Panc1 (cell line): ENCODE measurements at regions not wholly inside any gene's neighbourhood (a gene's known extent, or its start where the extent isn't known, plus 50 kb on each side); places are given as distances from the start of the nearest gene placed in this dataset.

ENCODE experiments used
- ATAC-seq: fragments of 200-7000 bp; cut with Tn5 transposase; 2 replicates; pipeline ENCODE4 v1.9.1; 2020; ENCODE audit warnings: mild to moderate bottlenecking, moderate library complexity
- BruUV-seq: library from RNA; stranded (reverse); fragments of 400-500 nt; replicated peaks from 2 replicates; lab custom pipeline; 2021; lab: Mats Ljungman, UMichigan
- CTCF ChIA-PET: fragments of 300-600 bp; sonication (Branson Sonifier 250); formaldehyde crosslinking; loops from one replicate; lab custom pipeline; 2022; ENCODE audit warnings: antibody characterized with exemption; lab: Charles Lee
- POLR2A ChIA-PET: fragments of 300-600 bp; sonication (Branson Sonifier 250); formaldehyde crosslinking; loops from one replicate; lab custom pipeline; 2022; ENCODE audit warnings: antibody characterized with exemption; lab: Charles Lee
- DNase-seq: peaks from one replicate; pipeline ENCODE4 v3.0.0-alpha.2; 2010; ENCODE audit warnings: low read depth, low spot score
- H3K27ac ChIP-seq: 2 replicates; pipeline ENCODE4 v1.5.1; 2011; ENCODE audit warnings: mild to moderate bottlenecking, low read length, inconsistent platforms
- H3K27me3 ChIP-seq: fragments of 200-500 bp; sonication (Bioruptor generic); 2 replicates; pipeline ENCODE4 v1.6.0; 2014; ENCODE audit warnings: low read length, inconsistent platforms; ENCODE audit not compliant: control insufficient read depth, insufficient read depth
- H3K36me3 ChIP-seq: fragments of 200-500 bp; sonication (Bioruptor generic); 2 replicates; pipeline ENCODE4 v1.5.1; 2014; ENCODE audit warnings: inconsistent platforms, mild to moderate bottlenecking, low read length, moderate library complexity; ENCODE audit not compliant: control insufficient read depth, insufficient read depth
- H3K4me1 ChIP-seq: 2 replicates; pipeline ENCODE4 v1.5.1; 2011; ENCODE audit warnings: inconsistent platforms, mild to moderate bottlenecking, low read length, moderate library complexity; ENCODE audit not compliant: control insufficient read depth, insufficient read depth
- H3K4me3 ChIP-seq, 2 experiments: 2 replicates each; pipeline ENCODE4 v1.5.1; 2011 to 2012; ENCODE audit warnings: low read depth in 2 of 2, low read length in 2 of 2, mild to moderate bottlenecking in 2 of 2, inconsistent platforms in 1 of 2, moderate library complexity in 1 of 2
- H3K9me3 ChIP-seq: fragments of 200-500 bp; sonication (Bioruptor generic); 2 replicates; pipeline ENCODE4 v1.5.1; 2014; ENCODE audit warnings: low read depth, mild to moderate bottlenecking, inconsistent platforms, low read length, moderate library complexity; ENCODE audit not compliant: control insufficient read depth, insufficient read depth
- CTCF ChIP-seq: fragments of 450-650 bp; IDR thresholded peaks from 2 replicates; pipeline ENCODE4 v1.5.1; 2017; ENCODE audit warnings: mild to moderate bottlenecking
- POLR2AphosphoS5 ChIP-seq: IDR thresholded peaks from 2 replicates; pipeline ENCODE4 v1.6.1; 2012; ENCODE audit warnings: mild to moderate bottlenecking, low read depth, low read length, moderate library complexity
- REST ChIP-seq, 2 experiments: IDR thresholded peaks; 2 replicates each; pipeline ENCODE4 v1.6.1; 2011 to 2012; ENCODE audit warnings: low read depth in 2 of 2, control low read depth in 1 of 2, low read length in 1 of 2, mild to moderate bottlenecking in 1 of 2, moderate library complexity in 1 of 2; ENCODE audit not compliant: insufficient read depth in 1 of 2
- SIN3A ChIP-seq: IDR thresholded peaks from 2 replicates; pipeline ENCODE4 v1.6.1; 2012; ENCODE audit warnings: low read depth, mild to moderate bottlenecking, low read length, moderate library complexity, borderline replicate concordance; ENCODE audit not compliant: insufficient read depth
- TCF7L2 ChIP-seq: IDR thresholded peaks from 2 replicates; pipeline ENCODE4 v1.6.1; 2011; ENCODE audit warnings: mild to moderate bottlenecking, low read depth, low read length, inconsistent platforms
- in situ Hi-C: cut with HindIII; loops from 2 replicates; pipeline ENCODE4 v1.10.0; 2016; ENCODE audit warnings: low sequenced_read_pairs, low pct_unique_long_range_greater_than_20kb
- intact Hi-C: fragments of 100-400 bp; cut with micrococcal nuclease; formaldehyde crosslinking; loops from one replicate; pipeline ENCODE4 v1.10.0; 2022; ENCODE audit not compliant: unreplicated experiment

- TF ChIP-seq REST (IDR thresholded peaks at IDR 0.05; ENCODE audit: insufficient read depth in 1 of 2, low read depth in 2 of 2, low read length in 1 of 2) (no peak), CTCF (no peak), POLR2AphosphoS5 (no peak), SIN3A (no peak), TCF7L2 (no peak)
- intact Hi-C loops (no loop called here), in situ Hi-C loops (no loop called here)
- ChIA-PET CTCF (no interaction called here), POLR2A (no interaction called here)
- no peak for DNase-seq
- Histone ChIP-seq H3K9me3 (peaks cover 6% of the 10 kb centered on the region; the same call in 1 of the 2 replicates), H3K4me1 (no peaks in the 10 kb centered on the region), H3K4me3 (no peak overlapping the region), H3K36me3 (no peaks in the 10 kb centered on the region), H3K27ac (no peak overlapping the region), H3K27me3 (no peaks in the 10 kb centered on the region)
- no peak for ATAC-seq
- no TSS peak for BruUV-seq
Measured at GRCh38 chr1:55388960-55389359, 173.8 kb upstream of the USP24 start.

DNA sequence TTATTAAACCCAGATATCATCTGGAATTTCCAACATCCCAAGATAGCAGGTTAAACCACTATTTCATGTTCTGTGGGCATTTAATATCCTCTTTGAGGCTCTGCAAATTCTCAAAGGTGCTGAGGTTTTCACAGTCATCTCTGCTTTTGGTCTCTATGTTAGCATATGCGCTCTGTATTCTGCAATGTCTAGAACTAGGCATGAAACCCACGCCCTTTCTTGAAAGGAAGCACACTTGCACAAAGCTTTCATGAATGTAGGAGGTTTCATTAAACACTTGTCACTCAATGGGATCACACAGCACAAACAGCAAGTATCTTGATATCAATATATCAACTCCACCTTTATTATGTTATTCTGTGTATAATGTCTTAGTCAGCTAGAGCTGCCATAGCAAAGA is 172.0 kb upstream of the USP24 start:
- ATAC-seq (no peak), DNase-seq (no peak)
- Histone ChIP-seq H3K4me1 (no peaks in the 10 kb centered on the region), H3K4me3 (no peak overlapping the region), H3K27ac (no peak overlapping the region), H3K9me3 (peaks cover 6% of the 10 kb centered on the region; the same call in 1 of the 2 replicates), H3K27me3 (no peaks in the 10 kb centered on the region), H3K36me3 (no peaks in the 10 kb centered on the region)
- TF ChIP-seq REST (IDR thresholded peaks at IDR 0.05; ENCODE audit: insufficient read depth in 1 of 2, low read depth in 2 of 2, low read length in 1 of 2) (no peak), POLR2AphosphoS5 (no peak), CTCF (no peak)
- no TSS peak for BruUV-seq
- in situ Hi-C loops (no loop called here), intact Hi-C loops (no loop called here)
- CTCF ChIA-PET = no interaction called here
- POLR2A ChIA-PET = no interaction called here
